ENCODE measurements at regions not wholly inside any gene's neighbourhood (a gene's known extent, or its start where the extent isn't known, plus 50 kb on each side); places are given as distances from the start of the nearest gene placed in this dataset.

- Histone ChIP-seq H3K9ac (ENCODE audit: insufficient read depth, low read depth, low read length) (no peak overlapping the region), H3K4me2 (ENCODE audit: low read depth, low read length) (no peak overlapping the region), H3K79me2 (ENCODE audit: insufficient read depth, low read length) (no peaks in the 10 kb centered on the region), H4K20me1 (ENCODE audit: insufficient read depth, low read length) (no peaks in the 10 kb centered on the region), H3K9me3 (ENCODE audit: low read length) (no peaks in the 10 kb centered on the region), H3K36me3 (replicated peaks in 1 of 2; ENCODE audit: control insufficient read depth in 1 of 2, insufficient read depth in 2 of 2, low read length in 2 of 2) (no peaks in the 10 kb centered on the region), H3K27ac (ENCODE audit: extremely low read length, insufficient read depth, low read length) (no peak overlapping the region), H2AFZ (ENCODE audit: low read length) (no peak overlapping the region), H3K4me1 (ENCODE audit: insufficient read depth, low read length) (no peaks in the 10 kb centered on the region), H3K4me3 (replicated peaks in 1 of 3; ENCODE audit: insufficient read depth in 1 of 3, low read depth in 2 of 3, low read length in 3 of 3) (no peak overlapping the region), H3K27me3 (ENCODE audit: control insufficient read depth in 1 of 2, insufficient read depth in 2 of 2, low read length in 2 of 2) (no peaks in the 10 kb centered on the region)
- ATAC-seq = no peak
- WGBS (ENCODE audit: low lambda C conversion rate) = 5% methylated on average over 1 of the region's 1 CpG
- in situ Hi-C loops (cut with HindIII; ENCODE audit: extremely low pct_ligation_motif_present, low pct_unique_long_range_greater_than_20kb) (no loop called here), intact Hi-C loops (cut with micrococcal nuclease; ENCODE audit: unreplicated experiment) (no loop called here)
- ChIA-PET POLR2A (no interaction called here), CTCF (ENCODE audit: low intra/inter-chr PET ratio, low total read pairs) (no interaction called here)
- DNase-seq (ENCODE audit: low spot score) = no peak
- no peak for TF ChIP-seq PRMT3 (CRISPR knock-in tag; IDR thresholded peaks at IDR 0.05; ENCODE audit: borderline replicate concordance, low read depth)
- no peak for TF ChIP-seq SIX4 (CRISPR knock-in tag; IDR thresholded peaks at IDR 0.05)
- FAIRE-seq = no peak
- no TSS peak for BruUV-seq (replicated peaks)
These were observed 1101.9 kb downstream of the PCDH9 start for GRCh38 chr13:66128201-66128600.

- Histone ChIP-seq H2AFZ (ENCODE audit: low read length) (no peak overlapping the region), H3K9me3 (ENCODE audit: low read length) (no peaks in the 10 kb centered on the region), H3K9ac (ENCODE audit: insufficient read depth, low read depth, low read length) (no peak overlapping the region), H3K4me1 (ENCODE audit: insufficient read depth, low read length) (no peaks in the 10 kb centered on the region), H3K4me2 (ENCODE audit: low read depth, low read length) (no peak overlapping the region), H4K20me1 (ENCODE audit: insufficient read depth, low read length) (no peaks in the 10 kb centered on the region), H3K27me3 (ENCODE audit: control insufficient read depth in 1 of 2, insufficient read depth in 2 of 2, low read length in 2 of 2) (no peaks in the 10 kb centered on the region), H3K4me3 (replicated peaks in 1 of 3; ENCODE audit: insufficient read depth in 1 of 3, low read depth in 2 of 3, low read length in 3 of 3) (no peak overlapping the region), H3K27ac (ENCODE audit: extremely low read length, insufficient read depth, low read length) (no peak overlapping the region), H3K79me2 (ENCODE audit: insufficient read depth, low read length) (no peaks in the 10 kb centered on the region), H3K36me3 (replicated peaks in 1 of 2; ENCODE audit: control insufficient read depth in 1 of 2, insufficient read depth in 2 of 2, low read length in 2 of 2) (no peaks in the 10 kb centered on the region)
- DNase-seq (ENCODE audit: low spot score) (no peak), ATAC-seq (no peak), FAIRE-seq (no peak)
- no TSS peak for BruUV-seq (replicated peaks)
- TF ChIP-seq CSRNP2 (CRISPR knock-in tag; conservative IDR thresholded peaks at IDR 0.05; ENCODE audit: low read depth) (no peak), FOSL1 (CRISPR knock-in tag; IDR thresholded peaks at IDR 0.05; ENCODE audit: borderline replicate concordance) (no peak), THAP7 (CRISPR knock-in tag; IDR thresholded peaks at IDR 0.05) (no peak), ZNF562 (CRISPR knock-in tag; IDR thresholded peaks at IDR 0.05; ENCODE audit: borderline replicate concordance) (no peak), ZNF224 (CRISPR knock-in tag; IDR thresholded peaks at IDR 0.05) (no peak)
- WGBS (ENCODE audit: low lambda C conversion rate) = 15% methylated on average over 4 of the region's 4 CpGs
- POLR2A ChIA-PET = no interaction called here
- CTCF ChIA-PET (ENCODE audit: low intra/inter-chr PET ratio, low total read pairs) = no interaction called here
- intact Hi-C loops (cut with micrococcal nuclease; ENCODE audit: unreplicated experiment) = no loop called here
- in situ Hi-C loops (cut with HindIII; ENCODE audit: extremely low pct_ligation_motif_present, low pct_unique_long_range_greater_than_20kb) = no loop called here
These were observed 1112.6 kb downstream of the PCDH9 start for GRCh38 chr13:66117563-66117962.
